ENCODE measurements at regions not wholly inside any gene's neighbourhood (a gene's known extent, or its start where the extent isn't known, plus 50 kb on each side); places are given as distances from the start of the nearest gene placed in this dataset.

DNA sequence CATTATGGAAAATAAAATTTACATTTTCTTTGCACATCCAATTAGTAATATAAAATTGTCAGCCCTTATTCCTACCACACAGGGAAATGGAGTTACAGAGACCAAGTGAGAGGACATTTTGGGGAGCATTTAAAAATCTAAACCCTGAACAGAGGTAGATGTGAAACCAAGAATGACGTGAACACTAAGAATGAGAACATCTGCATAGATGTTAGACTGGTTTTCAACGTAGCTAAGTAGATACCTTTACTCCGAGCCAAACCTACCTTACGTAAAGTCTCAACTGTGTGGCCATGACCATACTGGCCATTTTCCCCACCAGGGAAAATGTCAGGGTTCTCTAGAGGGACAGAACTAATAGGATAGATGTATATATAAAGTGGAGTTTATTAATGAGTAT, 51.4 kb upstream of the THBS1 start:
- no peaks in the 10 kb centered on the region for H3K79me2 ChIP-seq (ENCODE audit: control insufficient read depth in 1 of 2, insufficient read depth in 2 of 2, low read length in 2 of 2)
- no peak overlapping the region for H2BK120ac ChIP-seq (replicated peaks; ENCODE audit: low read depth, low read length)
- H2BK20ac ChIP-seq (ENCODE audit: low read length), result no peak overlapping the region
- no peak overlapping the region for H4K5ac ChIP-seq (ENCODE audit: insufficient read length, low read depth, low read length)
- H3K18ac ChIP-seq (ENCODE audit: extremely low read depth, low read length), result no peak overlapping the region
- no peak overlapping the region for H3K4me3 ChIP-seq (ENCODE audit: extremely low read depth in 1 of 4, insufficient read depth in 2 of 4, low read depth in 3 of 4, low read length in 4 of 4)
- no peak overlapping the region for H4K91ac ChIP-seq (replicated peaks; ENCODE audit: insufficient read length, low read length)
- FAIRE-seq (no peak), DNase-seq (ENCODE audit: low read depth in 1 of 2, low spot score in 2 of 2) (no peak)
- no peak overlapping the region for H3K14ac ChIP-seq (ENCODE audit: insufficient read length)
- H3K36me3 ChIP-seq (ENCODE audit: control insufficient read depth in 2 of 4, insufficient read depth in 4 of 4, low read length in 3 of 4), result no peaks in the 10 kb centered on the region
- no peaks in the 10 kb centered on the region for H3K79me1 ChIP-seq (ENCODE audit: low read depth, low read length)
- H2BK5ac ChIP-seq (ENCODE audit: low read depth, low read length), result no peak overlapping the region
- H3K27me3 ChIP-seq (replicated peaks in 1 of 4; ENCODE audit: control insufficient read depth in 3 of 4, extremely low read depth in 1 of 4, insufficient read depth in 3 of 4, low read length in 3 of 4), result peaks cover 0 to 2% (median 0%) of the 10 kb centered on the region in 4 experiments; a peak in 1 of 7 replicates
- no peak overlapping the region for H2AK5ac ChIP-seq (ENCODE audit: low read depth, low read length)
- 0 out of 4 replicates have a peak, but pooled peaks cover 0 to 4% of the 10 kb centered on the region in 2 experiments for H3K9me3 ChIP-seq (ENCODE audit: insufficient read depth in 2 of 2, low read depth in 1 of 2, low read length in 1 of 2)
- no peak overlapping the region for H3K27ac ChIP-seq (ENCODE audit: low read depth, low read length)
- no peak overlapping the region for H3K9ac ChIP-seq (replicated peaks in 1 of 4; ENCODE audit: extremely low read depth in 1 of 4, low read depth in 3 of 4, low read length in 3 of 4)
- no peak overlapping the region for H3K56ac ChIP-seq (replicated peaks; ENCODE audit: insufficient read length, low read depth, low read length)
- peaks cover 0 to 7% (median 3%) of the 10 kb centered on the region in 4 experiments; a peak in 4 of 7 replicates for H3K4me1 ChIP-seq (replicated peaks in 1 of 4; ENCODE audit: control insufficient read depth in 3 of 4, insufficient read depth in 4 of 4, low read length in 3 of 4)
- H4K20me1 ChIP-seq (replicated peaks in 1 of 2; ENCODE audit: control insufficient read depth in 1 of 2, insufficient read depth in 2 of 2, low read length in 2 of 2), result no peaks in the 10 kb centered on the region
- TF ChIP-seq TAF7 (optimal IDR thresholded peaks at IDR 0.05; ENCODE audit: borderline replicate concordance, low read depth, low read length) (no peak), KDM4A (IDR thresholded peaks at IDR 0.05; ENCODE audit: low read depth, low read length, severe bottlenecking) (no peak), JUN (IDR thresholded peaks at IDR 0.05; ENCODE audit: low read depth, low read length) (no peak), CEBPB (IDR thresholded peaks at IDR 0.05; ENCODE audit: low read depth, low read length) (no peak), POLR2A (IDR thresholded peaks at IDR 0.05; ENCODE audit: control extremely low read depth in 1 of 2, low read depth in 2 of 2, low read length in 2 of 2) (no peak), SIRT6 (IDR thresholded peaks at IDR 0.05; ENCODE audit: low read length) (no peak), HDAC6 (IDR thresholded peaks at IDR 0.05; ENCODE audit: low read depth, low read length) (no peak), FOSL1 (IDR thresholded peaks at IDR 0.05; ENCODE audit: insufficient read depth, low read depth, low read length) (no peak), CREB1 (IDR thresholded peaks at IDR 0.05) (no peak), POLR2AphosphoS5 (IDR thresholded peaks at IDR 0.05; ENCODE audit: low read depth, low read length) (no peak), SP4 (IDR thresholded peaks at IDR 0.05; ENCODE audit: low read length) (no peak)
- TF ChIP-seq, protein P1, sequence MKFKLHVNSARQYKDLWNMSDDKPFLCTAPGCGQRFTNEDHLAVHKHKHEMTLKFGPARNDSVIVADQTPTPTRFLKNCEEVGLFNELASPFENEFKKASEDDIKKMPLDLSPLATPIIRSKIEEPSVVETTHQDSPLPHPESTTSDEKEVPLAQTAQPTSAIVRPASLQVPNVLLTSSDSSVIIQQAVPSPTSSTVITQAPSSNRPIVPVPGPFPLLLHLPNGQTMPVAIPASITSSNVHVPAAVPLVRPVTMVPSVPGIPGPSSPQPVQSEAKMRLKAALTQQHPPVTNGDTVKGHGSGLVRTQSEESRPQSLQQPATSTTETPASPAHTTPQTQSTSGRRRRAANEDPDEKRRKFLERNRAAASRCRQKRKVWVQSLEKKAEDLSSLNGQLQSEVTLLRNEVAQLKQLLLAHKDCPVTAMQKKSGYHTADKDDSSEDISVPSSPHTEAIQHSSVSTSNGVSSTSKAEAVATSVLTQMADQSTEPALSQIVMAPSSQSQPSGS (IDR thresholded peaks at IDR 0.05; ENCODE audit: low read length), result no peak
- CTCF ChIA-PET (ENCODE audit: partially characterized antibody), result interaction anchor here (4.1 kb wide), 1 partner anchor 51 kb away, joined by 18 read pairs; the partner anchor contains the start of gene THBS1
- no peak overlapping the region for H3K23ac ChIP-seq (ENCODE audit: insufficient read length)
- H2AFZ ChIP-seq (ENCODE audit: low read length), result no peak overlapping the region
- no peak overlapping the region for H3K4me2 ChIP-seq (ENCODE audit: insufficient read depth in 1 of 2, low read depth in 2 of 2, low read length in 2 of 2)
- H4K8ac ChIP-seq (ENCODE audit: extremely low read depth, insufficient read depth, low read length), result no peak overlapping the region
- POLR2A ChIA-PET (ENCODE audit: partially characterized antibody), result interaction anchor here (0.8 kb wide), 1 partner anchor 51 kb away, joined by 3 read pairs; the partner anchor contains the start of gene THBS1
- no peak overlapping the region for H3K4ac ChIP-seq (replicated peaks; ENCODE audit: insufficient read length, low read depth, low read length)
- 94% methylated on average over 4 of the region's 4 CpGs; no CpG with 5 or more reads in 1 of the 2 experiments for WGBS, 2 experiments (ENCODE audit: extremely low coverage in 1 of 2, insufficient coverage in 1 of 2, insufficient read length in 1 of 2, insufficient replicate concordance in 2 of 2, low coverage in 1 of 2, low lambda C conversion rate in 2 of 2, missing lambda C conversion rate in 1 of 2)
- no peak overlapping the region for H2BK15ac ChIP-seq (ENCODE audit: low read length)
- no peaks in the 10 kb centered on the region for H3K23me2 ChIP-seq (ENCODE audit: low read depth, low read length)
- H2BK12ac ChIP-seq (ENCODE audit: low read depth, low read length), result no peak overlapping the region
